NT2/D1 (cell line): ENCODE measurements at regions not wholly inside any gene's neighbourhood (a gene's known extent, or its start where the extent isn't known, plus 50 kb on each side); places are given as distances from the start of the nearest gene placed in this dataset.

Experiments used
- SUZ12 ChIP-seq: IDR thresholded peaks from 2 replicates; pipeline ENCODE4 v1.6.1; 2011; ENCODE audit not compliant: insufficient read length, insufficient read depth; ENCODE audit errors: extremely low read depth
- YY1 ChIP-seq: IDR thresholded peaks from 2 replicates; pipeline ENCODE4 v1.6.1; 2011; ENCODE audit not compliant: insufficient read length, insufficient read depth

GRCh38 chr15:66993090-66993489 is 72.3 kb upstream of the SMAD3 start:
- TF ChIP-seq SUZ12 (no peak), YY1 (no peak)
